ENCODE measurements at regions not wholly inside any gene's neighbourhood (a gene's known extent, or its start where the extent isn't known, plus 50 kb on each side); places are given as distances from the start of the nearest gene placed in this dataset.

DNA sequence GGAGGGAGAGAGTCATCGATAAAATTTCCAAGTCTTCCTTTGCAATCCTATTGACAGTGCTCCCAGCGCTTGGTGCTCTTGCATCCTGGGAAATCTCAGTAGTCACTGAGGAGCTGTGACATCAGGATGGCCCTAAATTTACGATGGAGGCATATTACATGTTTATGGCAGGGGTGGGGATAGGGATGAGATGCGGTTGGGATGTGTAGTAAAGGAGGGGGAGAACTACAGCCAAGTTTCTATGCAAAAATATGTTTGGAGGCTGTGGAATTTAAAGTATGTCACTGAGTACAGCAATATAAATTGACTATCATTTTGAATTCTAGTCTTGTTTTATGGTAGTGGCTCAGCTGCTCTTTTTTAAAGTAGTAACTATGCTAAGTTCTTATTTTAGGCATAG is 544.9 kb downstream of the PKHD1 start:
- TF ChIP-seq ZNF16 (tag by site-specific recombination; IDR thresholded peaks at IDR 0.05; ENCODE audit: low read depth) = no peak
- no peak for TF ChIP-seq ZFP69B (tag by site-specific recombination; IDR thresholded peaks at IDR 0.05)
- TF ChIP-seq ZSCAN5A (tag by site-specific recombination; IDR thresholded peaks at IDR 0.05) = no peak
- TF ChIP-seq ZBTB1 (tag by site-specific recombination; IDR thresholded peaks at IDR 0.05) = no peak
- no peak overlapping the region for H3K4me3 ChIP-seq (ENCODE audit: low read depth, low read length)
- no peak overlapping the region for H3K27ac ChIP-seq (ENCODE audit: extremely low read depth, low read depth, low read length)
- H3K4me1 ChIP-seq (ENCODE audit: control insufficient read depth, insufficient read depth, low read length) = no peaks in the 10 kb centered on the region
- no peaks in the 10 kb centered on the region for H3K36me3 ChIP-seq (ENCODE audit: control insufficient read depth in 2 of 2, insufficient read depth in 1 of 2, low read length in 2 of 2)
- ChIA-PET POLR2A (no interaction called here), CTCF (interaction anchor here (1.2 kb wide), 1 partner anchor 144 kb away, joined by 3 read pairs; no protein-coding TSS in a partner anchor)
- H3K9me3 ChIP-seq (ENCODE audit: control insufficient read depth, insufficient read depth, low read depth, low read length) = no peaks in the 10 kb centered on the region

DNA sequence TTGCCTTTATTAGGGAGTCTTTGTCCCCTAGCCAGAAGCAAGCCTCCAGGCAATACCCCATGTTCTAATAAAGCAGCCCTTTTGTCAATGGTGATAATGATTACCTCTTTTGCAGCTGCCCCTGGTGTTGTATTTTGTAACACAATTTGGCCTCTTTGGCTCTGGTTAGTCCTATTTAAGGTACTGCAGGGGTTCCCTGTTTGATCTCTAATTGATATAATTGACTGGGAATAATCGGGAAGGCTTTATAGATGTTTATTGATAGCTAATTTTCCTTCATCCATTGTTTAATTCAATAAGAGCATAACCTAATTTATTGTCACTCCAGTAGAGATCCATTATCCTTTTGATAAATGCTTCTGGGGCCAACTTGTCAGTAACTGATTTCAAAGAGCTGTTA is 537.2 kb downstream of the PKHD1 start:
- CTCF ChIA-PET = no interaction called here
- Histone ChIP-seq H3K9me3 (ENCODE audit: control insufficient read depth, insufficient read depth, low read depth, low read length) (no peaks in the 10 kb centered on the region), H3K4me1 (ENCODE audit: control insufficient read depth, insufficient read depth, low read length) (no peaks in the 10 kb centered on the region), H3K4me3 (ENCODE audit: low read depth, low read length) (no peak overlapping the region), H3K36me3 (ENCODE audit: control insufficient read depth in 2 of 2, insufficient read depth in 1 of 2, low read length in 2 of 2) (no peaks in the 10 kb centered on the region), H3K27ac (ENCODE audit: extremely low read depth, low read depth, low read length) (no peak overlapping the region)
- TF ChIP-seq BCL11B (tag by site-specific recombination; IDR thresholded peaks at IDR 0.05; ENCODE audit: low read depth) (no peak), GLI4 (tag by site-specific recombination; IDR thresholded peaks at IDR 0.05) (no peak), ZNF624 (tag by site-specific recombination; IDR thresholded peaks at IDR 0.05) (no peak), ZNF600 (tag by site-specific recombination; IDR thresholded peaks at IDR 0.05) (no peak), ZNF837 (tag by site-specific recombination; IDR thresholded peaks at IDR 0.05) (no peak), ZNF169 (tag by site-specific recombination; IDR thresholded peaks at IDR 0.05) (no peak)
- TF ChIP-seq, protein P1, sequence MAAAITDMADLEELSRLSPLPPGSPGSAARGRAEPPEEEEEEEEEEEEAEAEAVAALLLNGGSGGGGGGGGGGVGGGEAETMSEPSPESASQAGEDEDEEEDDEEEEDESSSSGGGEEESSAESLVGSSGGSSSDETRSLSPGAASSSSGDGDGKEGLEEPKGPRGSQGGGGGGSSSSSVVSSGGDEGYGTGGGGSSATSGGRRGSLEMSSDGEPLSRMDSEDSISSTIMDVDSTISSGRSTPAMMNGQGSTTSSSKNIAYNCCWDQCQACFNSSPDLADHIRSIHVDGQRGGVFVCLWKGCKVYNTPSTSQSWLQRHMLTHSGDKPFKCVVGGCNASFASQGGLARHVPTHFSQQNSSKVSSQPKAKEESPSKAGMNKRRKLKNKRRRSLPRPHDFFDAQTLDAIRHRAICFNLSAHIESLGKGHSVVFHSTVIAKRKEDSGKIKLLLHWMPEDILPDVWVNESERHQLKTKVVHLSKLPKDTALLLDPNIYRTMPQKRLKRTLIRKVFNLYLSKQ (tag by site-specific recombination; IDR thresholded peaks at IDR 0.05; ENCODE audit: borderline replicate concordance) = no peak
- POLR2A ChIA-PET = no interaction called here

DNA sequence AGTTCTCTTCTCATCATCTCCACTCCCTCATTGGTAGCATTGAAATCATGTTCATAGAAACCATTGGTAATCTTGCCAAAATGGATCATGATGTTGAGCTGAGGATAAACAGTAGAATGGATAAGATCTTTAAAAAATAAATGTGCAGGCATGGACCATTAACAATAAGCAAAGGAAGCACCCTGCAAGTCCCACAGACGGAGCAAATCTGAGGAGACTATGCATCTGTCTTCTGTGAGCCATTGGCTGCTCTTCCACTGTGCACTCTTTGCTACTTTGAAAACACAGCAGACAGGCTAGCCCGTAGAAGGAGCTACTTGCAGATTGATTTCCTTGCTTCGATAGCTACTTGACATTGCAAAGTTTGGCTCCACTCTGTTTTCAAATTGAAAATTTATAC is 535.0 kb downstream of the PKHD1 start:
- CTCF ChIA-PET = no interaction called here
- POLR2A ChIA-PET = no interaction called here
- Histone ChIP-seq H3K4me1 (ENCODE audit: control insufficient read depth, insufficient read depth, low read length) (no peaks in the 10 kb centered on the region), H3K4me3 (ENCODE audit: low read depth, low read length) (no peak overlapping the region), H3K36me3 (ENCODE audit: control insufficient read depth in 2 of 2, insufficient read depth in 1 of 2, low read length in 2 of 2) (no peaks in the 10 kb centered on the region), H3K9me3 (ENCODE audit: control insufficient read depth, insufficient read depth, low read depth, low read length) (no peaks in the 10 kb centered on the region), H3K27ac (ENCODE audit: extremely low read depth, low read depth, low read length) (no peak overlapping the region)
- TF ChIP-seq ZNF2 (tag by site-specific recombination; IDR thresholded peaks at IDR 0.05) (no peak), GFI1B (tag by site-specific recombination; IDR thresholded peaks at IDR 0.05) (no peak), ZNF121 (tag by site-specific recombination; IDR thresholded peaks at IDR 0.05) (no peak), ZNF202 (tag by site-specific recombination; IDR thresholded peaks at IDR 0.05; ENCODE audit: borderline replicate concordance) (no peak), ZNF76 (tag by site-specific recombination; IDR thresholded peaks at IDR 0.05; ENCODE audit: borderline replicate concordance, low read depth) (no peak), ZSCAN23 (tag by site-specific recombination; IDR thresholded peaks at IDR 0.05) (no peak), EGR2 (tag by site-specific recombination; IDR thresholded peaks at IDR 0.05; ENCODE audit: low read depth) (no peak), ZNF768 (tag by site-specific recombination; IDR thresholded peaks at IDR 0.05) (no peak), ZBTB1 (tag by site-specific recombination; IDR thresholded peaks at IDR 0.05) (no peak), ZNF239 (tag by site-specific recombination; IDR thresholded peaks at IDR 0.05) (no peak), MEIS1 (CRISPR knock-in tag; IDR thresholded peaks at IDR 0.05; ENCODE audit: borderline replicate concordance) (no peak)

All from HEK293 (cell line).